Panc1 (cell line): ENCODE measurements at regions not wholly inside any gene's neighbourhood (a gene's known extent, or its start where the extent isn't known, plus 50 kb on each side); places are given as distances from the start of the nearest gene placed in this dataset.
"Not testable (repeated sequence)": the region's sequence is repeated elsewhere in the genome, so short reads cannot be mapped to it uniquely, and the experiment has no call there.

Source experiments
- ATAC-seq: fragments of 200-7000 bp; cut with Tn5 transposase; 2 replicates; pipeline ENCODE4 v1.9.1; 2020; ENCODE audit warnings: mild to moderate bottlenecking, moderate library complexity
- BruUV-seq: library from RNA; stranded (reverse); fragments of 400-500 nt; replicated peaks from 2 replicates; lab custom pipeline; 2021; lab: Mats Ljungman, UMichigan
- CTCF ChIA-PET: fragments of 300-600 bp; sonication (Branson Sonifier 250); formaldehyde crosslinking; loops from one replicate; lab custom pipeline; 2022; ENCODE audit warnings: antibody characterized with exemption; lab: Charles Lee
- POLR2A ChIA-PET: fragments of 300-600 bp; sonication (Branson Sonifier 250); formaldehyde crosslinking; loops from one replicate; lab custom pipeline; 2022; ENCODE audit warnings: antibody characterized with exemption; lab: Charles Lee
- DNase-seq: peaks from one replicate; pipeline ENCODE4 v3.0.0-alpha.2; 2010; ENCODE audit warnings: low read depth, low spot score
- H3K27ac ChIP-seq: 2 replicates; pipeline ENCODE4 v1.5.1; 2011; ENCODE audit warnings: mild to moderate bottlenecking, low read length, inconsistent platforms
- H3K27me3 ChIP-seq: fragments of 200-500 bp; sonication (Bioruptor generic); 2 replicates; pipeline ENCODE4 v1.6.0; 2014; ENCODE audit warnings: low read length, inconsistent platforms; ENCODE audit not compliant: control insufficient read depth, insufficient read depth
- H3K36me3 ChIP-seq: fragments of 200-500 bp; sonication (Bioruptor generic); 2 replicates; pipeline ENCODE4 v1.5.1; 2014; ENCODE audit warnings: inconsistent platforms, mild to moderate bottlenecking, low read length, moderate library complexity; ENCODE audit not compliant: control insufficient read depth, insufficient read depth
- H3K4me1 ChIP-seq: 2 replicates; pipeline ENCODE4 v1.5.1; 2011; ENCODE audit warnings: inconsistent platforms, mild to moderate bottlenecking, low read length, moderate library complexity; ENCODE audit not compliant: control insufficient read depth, insufficient read depth
- H3K4me3 ChIP-seq, 2 experiments: 2 replicates each; pipeline ENCODE4 v1.5.1; 2011 to 2012; ENCODE audit warnings: low read depth in 2 of 2, low read length in 2 of 2, mild to moderate bottlenecking in 2 of 2, inconsistent platforms in 1 of 2, moderate library complexity in 1 of 2
- H3K9me3 ChIP-seq: fragments of 200-500 bp; sonication (Bioruptor generic); 2 replicates; pipeline ENCODE4 v1.5.1; 2014; ENCODE audit warnings: low read depth, mild to moderate bottlenecking, inconsistent platforms, low read length, moderate library complexity; ENCODE audit not compliant: control insufficient read depth, insufficient read depth
- in situ Hi-C: cut with HindIII; loops from 2 replicates; pipeline ENCODE4 v1.10.0; 2016; ENCODE audit warnings: low sequenced_read_pairs, low pct_unique_long_range_greater_than_20kb
- intact Hi-C: fragments of 100-400 bp; cut with micrococcal nuclease; formaldehyde crosslinking; loops from one replicate; pipeline ENCODE4 v1.10.0; 2022; ENCODE audit not compliant: unreplicated experiment

DNA sequence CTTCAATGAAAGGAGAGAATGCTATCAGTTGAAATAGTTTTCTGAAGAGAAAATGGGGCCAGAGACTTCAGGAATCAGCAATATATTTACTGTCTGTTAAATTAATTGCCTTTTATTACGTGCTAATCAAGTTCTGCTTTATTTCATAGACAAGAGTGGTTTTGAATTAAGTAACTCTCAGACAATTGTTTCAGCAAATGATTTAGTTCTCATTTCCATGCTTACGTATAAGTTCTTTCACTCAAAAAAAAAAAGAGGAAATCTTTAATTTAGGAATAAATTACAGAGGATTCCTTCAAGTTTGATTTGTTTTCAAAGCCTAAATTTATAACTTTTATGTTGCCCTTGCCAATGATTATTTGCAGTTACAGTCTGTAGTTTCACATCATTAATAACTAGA is 163.5 kb downstream of the SPATA31A6 start:
- CTCF ChIA-PET, H3K27ac ChIP-seq, BruUV-seq, intact Hi-C loops, H3K36me3 ChIP-seq, H3K27me3 ChIP-seq, ATAC-seq, DNase-seq, in situ Hi-C loops, H3K9me3 ChIP-seq, POLR2A ChIA-PET, H3K4me3 ChIP-seq, H3K4me1 ChIP-seq: not testable (repeated sequence)

DNA sequence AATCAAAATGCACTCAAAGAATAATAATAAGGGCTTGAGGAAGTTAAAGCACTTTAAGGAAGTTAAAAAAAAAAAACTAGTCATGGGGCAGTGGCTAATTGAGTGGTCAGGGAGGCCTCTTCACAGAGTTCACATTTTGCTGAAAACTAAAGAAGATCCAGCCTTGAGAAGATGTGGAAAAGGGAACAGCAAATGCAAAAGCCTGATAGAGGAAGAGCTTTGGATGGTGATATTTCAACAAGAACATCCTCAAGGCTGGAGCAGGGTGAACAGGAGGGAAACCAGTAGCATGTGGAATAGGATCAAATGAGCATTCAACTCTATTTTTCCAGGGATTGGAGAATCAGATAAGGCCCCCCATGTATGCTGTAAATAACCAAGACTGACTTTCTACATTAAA is 165.7 kb downstream of the SPATA31A6 start:
- H3K4me3 ChIP-seq, DNase-seq, intact Hi-C loops, CTCF ChIA-PET, POLR2A ChIA-PET, BruUV-seq, H3K9me3 ChIP-seq, H3K27me3 ChIP-seq, H3K4me1 ChIP-seq, H3K36me3 ChIP-seq, in situ Hi-C loops, ATAC-seq, H3K27ac ChIP-seq: not testable (repeated sequence)

DNA sequence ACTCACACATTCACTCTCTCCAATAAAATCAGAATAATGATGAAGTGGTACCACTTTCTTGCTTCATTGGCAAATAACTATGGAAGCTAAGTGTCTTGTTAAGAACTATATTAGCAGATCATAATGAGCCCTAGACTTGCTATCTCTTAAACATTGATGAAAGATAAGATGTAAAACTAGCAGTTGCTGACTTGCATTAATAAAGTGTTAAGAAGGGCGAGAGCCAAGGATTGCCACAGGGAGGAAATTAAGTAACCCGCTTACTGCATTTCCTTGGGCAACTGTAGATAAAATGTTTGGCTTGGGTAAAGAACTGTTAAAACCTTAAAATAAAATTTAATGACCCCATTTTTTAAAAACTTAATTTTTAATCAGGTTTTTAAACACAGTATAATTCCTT is 167.0 kb downstream of the SPATA31A6 start:
- H3K27ac ChIP-seq, in situ Hi-C loops, H3K27me3 ChIP-seq, H3K9me3 ChIP-seq, H3K36me3 ChIP-seq, intact Hi-C loops, H3K4me3 ChIP-seq, DNase-seq, BruUV-seq, POLR2A ChIA-PET, CTCF ChIA-PET, H3K4me1 ChIP-seq, ATAC-seq: not testable (repeated sequence)

DNA sequence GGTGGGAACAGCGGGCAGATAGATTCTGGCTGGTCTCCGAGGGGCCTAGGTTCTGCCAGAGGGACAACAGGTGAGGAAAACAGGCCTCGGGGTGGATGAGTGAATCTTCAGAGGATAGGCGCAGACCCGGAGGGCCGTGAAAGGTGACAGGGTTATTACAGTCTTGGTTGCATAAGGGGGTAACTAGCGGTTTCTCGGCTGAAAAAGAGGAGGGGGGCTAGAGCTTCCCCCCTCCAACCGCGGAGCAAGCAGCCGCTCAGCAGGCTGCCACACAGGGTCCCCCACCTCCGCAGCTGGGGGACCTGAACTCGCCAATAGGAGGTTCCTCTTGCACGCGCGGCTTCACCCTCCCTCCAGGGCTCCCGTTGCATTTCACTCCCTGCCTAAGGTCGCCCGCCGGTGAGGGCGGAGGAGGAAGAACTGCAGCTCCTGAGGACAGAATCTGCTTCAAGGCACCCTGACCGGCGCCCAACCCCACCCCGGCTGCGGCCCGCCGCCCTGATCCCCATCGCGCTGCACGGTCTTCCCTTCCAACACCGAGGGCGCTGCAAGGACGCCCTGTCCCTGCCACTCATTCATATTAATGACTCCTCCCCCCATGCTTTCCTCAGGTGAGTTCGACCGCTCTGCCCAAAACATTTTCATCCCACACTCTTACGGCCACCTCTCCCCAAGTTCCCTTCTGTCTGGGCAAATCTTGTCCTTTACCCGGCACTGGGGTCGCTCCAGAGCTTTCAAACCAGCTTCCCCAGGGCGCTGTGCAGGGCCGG is 174.3 kb downstream of the SPATA31A6 start:
- in situ Hi-C loops, H3K4me3 ChIP-seq, DNase-seq, H3K27me3 ChIP-seq, intact Hi-C loops, ATAC-seq, H3K27ac ChIP-seq, POLR2A ChIA-PET, BruUV-seq, CTCF ChIA-PET, H3K36me3 ChIP-seq, H3K4me1 ChIP-seq, H3K9me3 ChIP-seq: not testable (repeated sequence)

DNA sequence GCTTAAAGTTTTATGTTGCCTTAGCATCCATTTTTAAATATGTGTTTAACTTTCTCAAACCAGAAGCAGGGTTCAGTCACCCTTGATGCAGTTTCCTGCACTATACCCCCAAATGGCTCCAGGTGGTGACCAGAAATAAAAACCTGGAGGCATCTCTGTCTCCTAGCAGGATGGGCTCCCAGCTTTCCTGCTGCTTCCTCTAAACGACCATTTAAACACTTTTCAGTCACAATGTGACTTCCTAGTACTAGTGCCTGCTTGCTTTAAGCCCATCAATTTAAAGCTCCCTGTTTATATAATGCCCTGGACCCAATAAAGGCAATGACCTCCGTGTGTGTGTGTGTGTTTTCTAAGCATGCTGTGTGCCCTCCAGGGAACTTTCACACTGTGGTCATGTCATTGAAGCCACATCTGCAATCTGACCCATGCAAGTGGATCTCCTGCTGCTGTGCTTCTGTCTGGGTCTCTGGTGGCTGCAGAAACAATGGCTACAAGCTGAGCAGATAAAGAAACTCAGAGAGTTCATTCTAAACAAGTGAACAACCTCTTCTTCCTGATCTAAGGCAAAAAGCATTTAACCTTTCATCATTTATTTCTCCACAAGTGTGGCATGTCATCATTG is 175.3 kb downstream of the SPATA31A6 start:
- ATAC-seq, H3K36me3 ChIP-seq, POLR2A ChIA-PET, CTCF ChIA-PET, H3K27me3 ChIP-seq, H3K4me3 ChIP-seq, in situ Hi-C loops, H3K4me1 ChIP-seq, H3K9me3 ChIP-seq, DNase-seq, intact Hi-C loops, BruUV-seq, H3K27ac ChIP-seq: not testable (repeated sequence)

DNA sequence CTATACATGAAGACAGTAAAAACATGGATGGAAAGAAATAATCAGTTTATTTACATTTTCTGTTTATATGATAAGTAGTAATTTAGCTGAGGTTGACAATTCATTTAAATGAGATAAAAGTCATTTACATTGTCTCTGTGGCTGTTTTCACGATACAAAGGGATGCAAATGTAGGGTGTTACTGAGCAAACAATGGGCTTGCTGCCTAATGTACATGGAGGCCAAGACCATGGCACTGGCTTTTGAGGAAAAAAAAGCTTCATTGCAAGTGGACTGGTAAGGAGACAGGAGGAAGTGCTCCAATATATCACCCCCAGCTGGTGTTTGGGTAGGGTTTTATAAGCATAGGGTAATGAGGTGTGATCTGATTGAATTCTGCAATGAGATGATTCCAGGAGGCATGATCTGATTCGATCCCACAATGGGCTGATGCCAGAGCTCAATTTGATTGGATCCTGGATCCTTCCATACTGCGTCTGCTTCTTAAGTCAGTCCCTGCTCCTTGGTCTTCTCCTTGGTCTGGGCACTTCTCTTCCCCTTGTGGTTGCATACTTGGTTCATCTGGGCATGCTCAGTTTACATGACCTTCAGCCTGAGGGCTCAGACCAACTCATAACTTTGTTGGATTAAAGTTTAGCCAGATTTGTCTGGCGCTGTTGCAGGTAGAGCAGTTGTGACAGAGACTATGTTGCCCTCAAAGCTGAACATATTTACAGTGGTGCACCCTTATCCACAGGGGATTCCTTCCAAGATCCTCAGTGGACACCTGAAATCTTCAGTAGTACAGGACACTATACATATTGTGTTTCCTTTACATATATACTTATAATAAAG is 181.2 kb downstream of the SPATA31A6 start:
- ATAC-seq, H3K4me3 ChIP-seq, H3K27me3 ChIP-seq, BruUV-seq, intact Hi-C loops, H3K4me1 ChIP-seq, POLR2A ChIA-PET, in situ Hi-C loops, CTCF ChIA-PET, H3K27ac ChIP-seq, H3K36me3 ChIP-seq, H3K9me3 ChIP-seq, DNase-seq: not testable (repeated sequence)

DNA sequence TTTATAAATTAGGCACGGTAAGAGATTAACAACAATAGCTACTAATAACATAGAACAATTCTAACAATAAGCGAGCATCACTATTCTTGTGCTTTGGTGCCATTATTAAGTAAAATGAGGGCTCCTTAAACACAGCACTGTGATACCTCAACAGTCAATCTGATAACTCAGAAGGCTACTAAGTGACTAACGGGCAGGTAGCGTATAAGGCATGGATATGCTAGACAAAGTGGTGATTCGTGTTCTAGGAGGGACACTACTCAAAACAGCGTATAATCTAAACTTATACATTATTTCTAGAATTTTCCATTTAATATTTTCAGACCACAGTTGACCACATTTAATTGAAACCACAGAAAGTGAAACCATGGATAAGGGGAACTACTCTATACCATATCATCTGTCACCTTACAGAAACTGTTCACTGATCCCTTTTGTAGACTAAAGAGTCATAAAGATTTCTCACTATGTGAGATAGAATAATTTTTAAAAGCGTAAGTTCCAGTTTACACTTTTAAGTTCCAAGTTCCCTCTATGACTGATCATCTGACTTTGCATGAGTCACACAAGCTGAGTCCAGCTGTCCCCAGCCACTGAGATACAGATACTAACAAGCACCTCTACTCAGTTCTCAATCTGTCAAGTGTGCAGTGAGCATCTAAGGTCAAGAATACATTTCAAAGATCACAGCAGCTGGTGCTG is 181.9 kb downstream of the SPATA31A6 start:
- BruUV-seq, POLR2A ChIA-PET, CTCF ChIA-PET: not testable (repeated sequence)

More for the DNA sequence above, 181.9 kb downstream of the SPATA31A6 start:
- in situ Hi-C loops, H3K27me3 ChIP-seq, H3K27ac ChIP-seq, ATAC-seq, DNase-seq, intact Hi-C loops, H3K4me1 ChIP-seq, H3K36me3 ChIP-seq, H3K4me3 ChIP-seq, H3K9me3 ChIP-seq: not testable (repeated sequence)
